GM19193 (cell line): ENCODE measurements at regions not wholly inside any gene's neighbourhood (a gene's known extent, or its start where the extent isn't known, plus 50 kb on each side); places are given as distances from the start of the nearest gene placed in this dataset.

ENCODE experiments used
- POLR2A ChIP-seq: IDR thresholded peaks from 4 replicates; pipeline ENCODE4 v1.6.1; 2011; ENCODE audit not compliant: insufficient read depth, insufficient read length; ENCODE audit errors: extremely low read depth

- no peak for TF ChIP-seq POLR2A
Observed at GRCh38 chr5:29122306-29122705, 2071.2 kb upstream of the CDH6 start.

GRCh38 chr5:29114331-29114768 is 2076.0 kb upstream of the CDH9 start:
- no peak for TF ChIP-seq POLR2A

GRCh38 chr5:29113516-29113915 is 2075.1 kb upstream of the CDH9 start:
- no peak for TF ChIP-seq POLR2A

- TF ChIP-seq POLR2A = no peak
Observed at GRCh38 chr5:29099585-29099984, 2061.2 kb upstream of the CDH9 start.

- no peak for TF ChIP-seq POLR2A
Observed at GRCh38 chr5:29089591-29090130, 2051.3 kb upstream of the CDH9 start.

GRCh38 chr5:29085142-29085541 is 2046.8 kb upstream of the CDH9 start:
- no peak for TF ChIP-seq POLR2A

GRCh38 chr5:29079771-29080170 is 2041.4 kb upstream of the CDH9 start:
- no peak for TF ChIP-seq POLR2A

- no peak for TF ChIP-seq POLR2A
Observed at GRCh38 chr5:29077451-29077850, 2039.1 kb upstream of the CDH9 start.

- TF ChIP-seq POLR2A = no peak
Observed at GRCh38 chr5:29069104-29069402, 2030.7 kb upstream of the CDH9 start.

GRCh38 chr5:29061381-29061780 is 2023.0 kb upstream of the CDH9 start:
- TF ChIP-seq POLR2A = no peak

GRCh38 chr5:29054694-29055093 is 2016.3 kb upstream of the CDH9 start:
- no peak for TF ChIP-seq POLR2A

- no peak for TF ChIP-seq POLR2A
Observed at GRCh38 chr5:29054282-29054681, 2015.9 kb upstream of the CDH9 start.

- TF ChIP-seq POLR2A = no peak
Observed at GRCh38 chr5:29051509-29051908, 2013.1 kb upstream of the CDH9 start.

GRCh38 chr5:29042152-29042551 is 2003.8 kb upstream of the CDH9 start:
- no peak for TF ChIP-seq POLR2A

GRCh38 chr5:29040404-29040803 is 2002.0 kb upstream of the CDH9 start:
- no peak for TF ChIP-seq POLR2A

GRCh38 chr5:29039994-29040393 is 2001.6 kb upstream of the CDH9 start:
- TF ChIP-seq POLR2A = no peak

- no peak for TF ChIP-seq POLR2A
Observed at GRCh38 chr5:29037716-29038115, 1999.3 kb upstream of the CDH9 start.
